ENCODE measurements at regions not wholly inside any gene's neighbourhood (a gene's known extent, or its start where the extent isn't known, plus 50 kb on each side); places are given as distances from the start of the nearest gene placed in this dataset.

DNA sequence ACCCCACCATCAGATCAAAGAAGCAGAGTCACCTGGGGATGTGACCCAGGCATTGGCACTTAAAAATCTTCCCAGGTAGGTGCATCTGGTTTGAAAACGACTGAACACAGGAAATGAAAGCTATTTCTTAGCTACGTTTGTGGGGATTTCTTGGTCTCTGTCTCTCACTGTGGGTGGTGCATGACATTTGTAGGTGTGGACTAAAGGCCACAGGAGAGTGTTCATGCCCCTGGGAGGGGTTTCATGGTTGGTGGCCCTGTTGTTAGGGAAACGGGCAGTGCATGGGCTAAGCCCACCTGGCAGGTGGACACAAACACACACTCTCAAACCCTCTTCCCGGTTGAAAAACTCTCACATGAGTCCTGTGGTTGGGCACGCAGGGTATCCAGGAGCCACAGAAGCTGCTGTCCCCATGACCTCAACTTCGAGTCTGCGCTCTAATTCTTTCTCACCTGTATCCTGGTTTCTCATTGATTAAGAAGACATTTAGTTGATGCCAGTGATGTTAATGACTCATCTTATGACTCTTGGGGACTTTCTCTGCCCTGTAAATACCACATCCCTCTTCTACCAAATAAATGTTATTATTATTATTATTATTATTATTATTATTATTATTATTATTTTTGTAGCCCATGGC, 119.4 kb downstream of the MRPS6 start:
- H3K4me3 ChIP-seq (ENCODE audit: control insufficient read depth in 2 of 3, extremely low read depth in 1 of 3, insufficient read depth in 2 of 3, low read depth in 1 of 3, low read length in 3 of 3), result no peak overlapping the region
- H2AFZ ChIP-seq (ENCODE audit: control insufficient read depth, low read length), result no peak overlapping the region
- DNase-seq (ENCODE audit: low read depth, low spot score), result no peak
- no peak overlapping the region for H3K9ac ChIP-seq (ENCODE audit: control insufficient read depth, extremely low read depth, insufficient read depth, low read length)
- H3K27ac ChIP-seq (ENCODE audit: control insufficient read depth, insufficient read depth, low read length), result no peak overlapping the region
- dilution Hi-C loops (cut with MboI; ENCODE audit: extremely low pct_ligation_motif_present, low sequenced_read_pairs), result no loop called here
- no peaks in the 10 kb centered on the region for H3K79me2 ChIP-seq (ENCODE audit: control insufficient read depth, insufficient read depth, low read length)
- TF ChIP-seq, protein P1, sequence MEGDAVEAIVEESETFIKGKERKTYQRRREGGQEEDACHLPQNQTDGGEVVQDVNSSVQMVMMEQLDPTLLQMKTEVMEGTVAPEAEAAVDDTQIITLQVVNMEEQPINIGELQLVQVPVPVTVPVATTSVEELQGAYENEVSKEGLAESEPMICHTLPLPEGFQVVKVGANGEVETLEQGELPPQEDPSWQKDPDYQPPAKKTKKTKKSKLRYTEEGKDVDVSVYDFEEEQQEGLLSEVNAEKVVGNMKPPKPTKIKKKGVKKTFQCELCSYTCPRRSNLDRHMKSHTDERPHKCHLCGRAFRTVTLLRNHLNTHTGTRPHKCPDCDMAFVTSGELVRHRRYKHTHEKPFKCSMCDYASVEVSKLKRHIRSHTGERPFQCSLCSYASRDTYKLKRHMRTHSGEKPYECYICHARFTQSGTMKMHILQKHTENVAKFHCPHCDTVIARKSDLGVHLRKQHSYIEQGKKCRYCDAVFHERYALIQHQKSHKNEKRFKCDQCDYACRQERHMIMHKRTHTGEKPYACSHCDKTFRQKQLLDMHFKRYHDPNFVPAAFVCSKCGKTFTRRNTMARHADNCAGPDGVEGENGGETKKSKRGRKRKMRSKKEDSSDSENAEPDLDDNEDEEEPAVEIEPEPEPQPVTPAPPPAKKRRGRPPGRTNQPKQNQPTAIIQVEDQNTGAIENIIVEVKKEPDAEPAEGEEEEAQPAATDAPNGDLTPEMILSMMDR (optimal IDR thresholded peaks at IDR 0.05 in 1 of 3, IDR thresholded peaks at IDR 0.05 in 1 of 3, conservative IDR thresholded peaks at IDR 0.05 in 1 of 3; ENCODE audit: extremely low read depth in 1 of 3, insufficient read depth in 2 of 3, low read length in 3 of 3), result no peak
- no peak for TF ChIP-seq EZH2 (IDR thresholded peaks at IDR 0.05; ENCODE audit: low read length)
- H4K20me1 ChIP-seq (ENCODE audit: control insufficient read depth, extremely low read depth, insufficient read depth, low read length), result no peaks in the 10 kb centered on the region
- no peak for FAIRE-seq
- no peaks in the 10 kb centered on the region for H3K9me1 ChIP-seq (ENCODE audit: control insufficient read depth, extremely low read depth, insufficient read depth, low read length)
- no peak overlapping the region for H3K4me2 ChIP-seq (ENCODE audit: control insufficient read depth, extremely low read depth, insufficient read depth, low read depth, low read length)
- H3K9me3 ChIP-seq (ENCODE audit: control insufficient read depth, low read depth, low read length), result no peaks in the 10 kb centered on the region
- no peaks in the 10 kb centered on the region for H3K27me3 ChIP-seq (ENCODE audit: control insufficient read depth, extremely low read depth, insufficient read depth, low read length)
- H3K36me3 ChIP-seq (ENCODE audit: control insufficient read depth in 2 of 2, extremely low read depth in 1 of 2, insufficient read depth in 2 of 2, low read length in 2 of 2), result no peaks in the 10 kb centered on the region
- H3K4me1 ChIP-seq (ENCODE audit: control insufficient read depth, extremely low read depth, insufficient read depth, low read length), result no peaks in the 10 kb centered on the region

- FAIRE-seq, result no peak
- dilution Hi-C loops (cut with MboI; ENCODE audit: extremely low pct_ligation_motif_present, low sequenced_read_pairs), result no loop called here
- H3K4me3 ChIP-seq (ENCODE audit: control insufficient read depth in 2 of 3, extremely low read depth in 1 of 3, insufficient read depth in 2 of 3, low read depth in 1 of 3, low read length in 3 of 3), result no peak overlapping the region
Measured at GRCh38 chr21:34195335-34195734, 122.0 kb downstream of the MRPS6 start.

More at GRCh38 chr21:34195335-34195734, 122.0 kb downstream of the MRPS6 start:
- no peaks in the 10 kb centered on the region for H3K27me3 ChIP-seq (ENCODE audit: control insufficient read depth, extremely low read depth, insufficient read depth, low read length)
- no peaks in the 10 kb centered on the region for H3K9me1 ChIP-seq (ENCODE audit: control insufficient read depth, extremely low read depth, insufficient read depth, low read length)
- H3K4me1 ChIP-seq (ENCODE audit: control insufficient read depth, extremely low read depth, insufficient read depth, low read length), result no peaks in the 10 kb centered on the region
- no peak overlapping the region for H3K9ac ChIP-seq (ENCODE audit: control insufficient read depth, extremely low read depth, insufficient read depth, low read length)
- H3K4me2 ChIP-seq (ENCODE audit: control insufficient read depth, extremely low read depth, insufficient read depth, low read depth, low read length), result no peak overlapping the region
- no peak overlapping the region for H3K27ac ChIP-seq (ENCODE audit: control insufficient read depth, insufficient read depth, low read length)
- TF ChIP-seq EZH2 (IDR thresholded peaks at IDR 0.05; ENCODE audit: low read length), result no peak
- TF ChIP-seq, protein P1 (optimal IDR thresholded peaks at IDR 0.05 in 1 of 3, IDR thresholded peaks at IDR 0.05 in 1 of 3, conservative IDR thresholded peaks at IDR 0.05 in 1 of 3; ENCODE audit: extremely low read depth in 1 of 3, insufficient read depth in 2 of 3, low read length in 3 of 3), result no peak
- no peak for DNase-seq (ENCODE audit: low read depth, low spot score)
- no peaks in the 10 kb centered on the region for H3K9me3 ChIP-seq (ENCODE audit: control insufficient read depth, low read depth, low read length)
- H4K20me1 ChIP-seq (ENCODE audit: control insufficient read depth, extremely low read depth, insufficient read depth, low read length), result no peaks in the 10 kb centered on the region
- H3K36me3 ChIP-seq (ENCODE audit: control insufficient read depth in 2 of 2, extremely low read depth in 1 of 2, insufficient read depth in 2 of 2, low read length in 2 of 2), result no peaks in the 10 kb centered on the region
- no peaks in the 10 kb centered on the region for H3K79me2 ChIP-seq (ENCODE audit: control insufficient read depth, insufficient read depth, low read length)
- H2AFZ ChIP-seq (ENCODE audit: control insufficient read depth, low read length), result no peak overlapping the region

All from keratinocyte (primary cell).